ENCODE measurements at regions not wholly inside any gene's neighbourhood (a gene's known extent, or its start where the extent isn't known, plus 50 kb on each side); places are given as distances from the start of the nearest gene placed in this dataset.
"Not testable (repeated sequence)": the region's sequence is repeated elsewhere in the genome, so short reads cannot be mapped to it uniquely, and the experiment has no call there.

DNA sequence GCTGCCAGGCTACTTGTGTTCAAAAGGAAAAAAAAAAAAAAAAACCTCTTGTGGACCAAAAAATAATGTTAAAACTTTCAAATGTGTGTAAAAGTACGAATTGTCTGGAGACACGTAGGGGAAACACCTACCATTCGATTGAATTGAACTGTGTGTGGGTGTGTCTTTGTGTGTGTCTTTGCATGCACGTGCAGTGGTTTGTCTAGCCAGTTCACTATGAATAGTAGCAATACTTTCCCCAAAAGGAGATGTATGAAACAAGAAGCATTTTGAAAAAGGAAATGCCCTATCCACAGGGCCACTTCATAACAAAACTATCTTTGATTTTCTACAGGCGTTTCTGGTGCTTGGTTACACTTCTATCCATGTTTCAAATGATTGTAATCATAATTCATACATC lies 186.8 kb downstream of the RPRM start:
- no peaks in the 10 kb centered on the region for H3K36me3 ChIP-seq
- no peak overlapping the region for H3K27ac ChIP-seq
- H3K4me1 ChIP-seq (ENCODE audit: control insufficient read depth in 1 of 2, insufficient read depth in 1 of 2, low read depth in 1 of 2, low read length in 1 of 2), result no peaks in the 10 kb centered on the region
- H3K4me3 ChIP-seq (ENCODE audit: low read depth in 1 of 2, low read length in 1 of 2), result no peak overlapping the region
- H3K27me3 ChIP-seq, result no peaks in the 10 kb centered on the region
- H3K9me3 ChIP-seq, result no peaks in the 10 kb centered on the region
- TF ChIP-seq, protein P1, sequence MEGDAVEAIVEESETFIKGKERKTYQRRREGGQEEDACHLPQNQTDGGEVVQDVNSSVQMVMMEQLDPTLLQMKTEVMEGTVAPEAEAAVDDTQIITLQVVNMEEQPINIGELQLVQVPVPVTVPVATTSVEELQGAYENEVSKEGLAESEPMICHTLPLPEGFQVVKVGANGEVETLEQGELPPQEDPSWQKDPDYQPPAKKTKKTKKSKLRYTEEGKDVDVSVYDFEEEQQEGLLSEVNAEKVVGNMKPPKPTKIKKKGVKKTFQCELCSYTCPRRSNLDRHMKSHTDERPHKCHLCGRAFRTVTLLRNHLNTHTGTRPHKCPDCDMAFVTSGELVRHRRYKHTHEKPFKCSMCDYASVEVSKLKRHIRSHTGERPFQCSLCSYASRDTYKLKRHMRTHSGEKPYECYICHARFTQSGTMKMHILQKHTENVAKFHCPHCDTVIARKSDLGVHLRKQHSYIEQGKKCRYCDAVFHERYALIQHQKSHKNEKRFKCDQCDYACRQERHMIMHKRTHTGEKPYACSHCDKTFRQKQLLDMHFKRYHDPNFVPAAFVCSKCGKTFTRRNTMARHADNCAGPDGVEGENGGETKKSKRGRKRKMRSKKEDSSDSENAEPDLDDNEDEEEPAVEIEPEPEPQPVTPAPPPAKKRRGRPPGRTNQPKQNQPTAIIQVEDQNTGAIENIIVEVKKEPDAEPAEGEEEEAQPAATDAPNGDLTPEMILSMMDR (IDR thresholded peaks at IDR 0.05), result no peak

DNA sequence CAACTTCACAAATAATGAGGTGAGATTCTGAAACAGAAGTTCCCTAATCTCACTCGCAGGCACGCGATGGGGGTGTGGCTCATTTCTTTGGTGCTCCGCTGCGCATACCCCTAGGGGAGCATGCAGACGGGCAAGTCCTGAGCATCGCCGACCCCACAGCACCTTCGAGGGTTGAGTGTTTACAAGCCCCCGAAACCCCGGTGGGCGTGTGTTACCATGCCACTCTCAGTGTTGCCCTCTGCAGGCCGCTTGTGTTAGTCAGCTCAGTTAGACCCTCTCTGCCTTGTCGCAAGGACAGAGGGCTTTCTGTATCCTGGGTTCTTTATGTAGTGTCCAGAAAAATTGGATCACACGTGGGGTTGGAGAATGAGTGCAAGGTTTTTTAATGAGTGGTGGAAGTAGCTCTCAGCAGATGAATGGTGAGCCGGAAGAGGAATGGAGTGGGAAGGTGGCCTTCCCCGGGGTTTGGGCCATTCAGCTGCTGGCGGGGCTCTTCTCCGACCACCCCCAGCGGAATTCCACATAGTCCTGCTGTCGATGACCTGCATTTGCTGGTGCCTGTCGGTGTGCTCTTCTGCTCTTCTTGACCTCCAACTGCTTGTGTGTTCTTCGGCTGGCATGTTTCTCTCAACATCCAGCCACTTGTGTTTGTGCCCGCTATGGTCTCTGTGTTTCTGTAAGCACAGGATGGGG lies 191.3 kb downstream of the RPRM start:
- Histone ChIP-seq H3K36me3 (no peaks in the 10 kb centered on the region), H3K27me3 (no peaks in the 10 kb centered on the region), H3K4me1 (ENCODE audit: control insufficient read depth in 1 of 2, insufficient read depth in 1 of 2, low read depth in 1 of 2, low read length in 1 of 2) (no peaks in the 10 kb centered on the region), H3K4me3 (ENCODE audit: low read depth in 1 of 2, low read length in 1 of 2) (no peak overlapping the region), H3K27ac (no peak overlapping the region), H3K9me3 (no peaks in the 10 kb centered on the region)
- TF ChIP-seq, protein P1 (IDR thresholded peaks at IDR 0.05), result no peak

DNA sequence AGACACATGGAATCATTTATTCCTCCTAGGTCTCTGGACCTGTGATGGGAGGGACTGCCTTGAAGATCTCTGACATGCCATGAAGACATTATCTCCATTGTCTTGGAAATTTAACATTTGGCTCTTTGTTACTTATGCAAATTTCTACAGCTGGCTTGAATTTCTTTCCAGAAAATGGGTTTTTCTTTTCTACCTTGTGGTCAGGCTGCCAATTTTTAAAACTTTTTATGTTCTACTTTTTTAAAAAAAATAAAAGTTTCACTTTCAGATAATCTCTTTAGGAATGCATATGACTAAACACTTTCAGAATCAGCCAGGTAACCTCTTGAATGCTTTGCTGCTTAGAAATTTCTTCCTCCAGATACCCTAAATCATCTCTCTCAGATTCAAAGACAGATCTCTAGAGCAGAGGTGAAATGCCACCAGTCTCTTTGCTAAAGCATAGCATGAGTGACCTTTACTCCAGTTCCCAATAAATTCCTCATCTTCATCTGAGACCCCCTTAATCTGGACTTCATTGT lies 209.6 kb downstream of the RPRM start:
- Histone ChIP-seq H3K36me3 (no peaks in the 10 kb centered on the region), H3K27ac (no peak overlapping the region), H3K4me1 (ENCODE audit: control insufficient read depth in 1 of 2, insufficient read depth in 1 of 2, low read depth in 1 of 2, low read length in 1 of 2) (no peaks in the 10 kb centered on the region), H3K4me3 (ENCODE audit: low read depth in 1 of 2, low read length in 1 of 2) (no peak overlapping the region), H3K9me3 (no peaks in the 10 kb centered on the region), H3K27me3 (no peaks in the 10 kb centered on the region)
- TF ChIP-seq, protein P1 (IDR thresholded peaks at IDR 0.05), result no peak

DNA sequence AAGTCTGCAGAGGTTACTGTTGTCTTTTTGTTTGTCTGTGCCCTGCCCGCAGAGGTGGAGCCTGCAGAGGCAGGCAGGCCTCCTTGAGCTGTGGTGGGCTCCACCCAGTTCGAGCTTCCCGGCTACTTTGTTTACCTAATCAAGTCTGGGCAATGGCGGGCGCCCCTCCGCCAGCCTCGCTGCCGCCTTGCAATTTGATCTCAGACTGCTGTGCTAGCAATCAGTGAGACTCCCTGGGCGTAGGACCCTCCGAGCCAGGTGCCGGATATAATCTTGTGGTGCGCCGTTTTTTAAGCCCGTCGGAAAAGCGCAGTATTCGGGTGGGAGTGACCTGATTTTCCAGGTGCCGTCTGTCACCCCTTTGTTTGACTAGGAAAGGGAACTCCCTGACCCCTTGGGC lies 221.7 kb downstream of the RPRM start:
- not testable (repeated sequence) for H3K4me3 ChIP-seq (ENCODE audit: low read depth in 1 of 2, low read length in 1 of 2); H3K36me3 ChIP-seq; H3K27ac ChIP-seq; H3K9me3 ChIP-seq; H3K4me1 ChIP-seq (ENCODE audit: control insufficient read depth in 1 of 2, insufficient read depth in 1 of 2, low read depth in 1 of 2, low read length in 1 of 2); H3K27me3 ChIP-seq

DNA sequence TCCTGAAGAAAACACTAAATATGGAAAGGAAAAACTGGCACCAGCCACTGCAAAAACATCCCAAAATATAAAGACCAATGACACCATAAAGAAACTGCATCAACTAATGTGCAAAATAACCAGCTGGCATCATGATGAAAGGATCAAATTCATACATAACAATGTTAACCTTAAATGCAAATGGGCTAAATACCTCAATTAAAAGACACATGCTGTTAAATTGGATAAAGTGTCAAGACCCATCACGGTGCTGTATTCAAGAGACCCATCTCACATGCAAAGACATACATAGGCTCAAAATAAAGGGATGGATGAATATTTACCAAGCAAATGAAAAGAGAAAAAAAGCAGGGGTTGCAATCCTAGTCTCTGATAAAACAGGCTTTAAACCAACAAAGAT lies 231.9 kb downstream of the RPRM start:
- H3K4me3 ChIP-seq (ENCODE audit: low read depth in 1 of 2, low read length in 1 of 2); H3K36me3 ChIP-seq; H3K4me1 ChIP-seq (ENCODE audit: control insufficient read depth in 1 of 2, insufficient read depth in 1 of 2, low read depth in 1 of 2, low read length in 1 of 2); H3K27ac ChIP-seq; H3K27me3 ChIP-seq; H3K9me3 ChIP-seq: not testable (repeated sequence)

DNA sequence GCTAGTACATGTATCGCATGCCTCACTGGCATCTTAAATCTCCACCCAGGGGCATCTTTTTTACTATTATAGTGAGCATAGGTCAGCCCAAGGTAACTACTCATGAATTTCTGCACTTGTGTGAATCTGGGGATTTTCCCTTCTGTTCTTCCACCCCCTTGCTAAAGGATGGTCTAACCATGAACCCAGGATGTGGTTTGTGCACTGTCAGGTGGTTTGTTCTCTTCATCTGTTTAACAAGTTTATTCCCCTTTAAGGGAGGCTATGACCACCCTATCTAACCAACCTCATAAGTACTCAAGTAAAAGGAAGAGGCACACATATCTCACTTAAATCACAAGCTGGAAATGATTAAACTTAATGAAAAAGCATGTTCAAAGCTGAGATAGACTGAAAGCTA lies 243.0 kb downstream of the RPRM start:
- Histone ChIP-seq H3K4me1 (ENCODE audit: control insufficient read depth in 1 of 2, insufficient read depth in 1 of 2, low read depth in 1 of 2, low read length in 1 of 2) (no peaks in the 10 kb centered on the region), H3K27me3 (no peaks in the 10 kb centered on the region), H3K27ac (no peak overlapping the region), H3K36me3 (no peaks in the 10 kb centered on the region), H3K9me3 (no peaks in the 10 kb centered on the region), H3K4me3 (ENCODE audit: low read depth in 1 of 2, low read length in 1 of 2) (no peak overlapping the region)
- TF ChIP-seq, protein P1 (IDR thresholded peaks at IDR 0.05), result no peak

All from neutrophil (primary cell).